WTC11 (cell line): ENCODE measurements at regions not wholly inside any gene's neighbourhood (a gene's known extent, or its start where the extent isn't known, plus 50 kb on each side); places are given as distances from the start of the nearest gene placed in this dataset.

Experiments
- ATAC-seq: fragments of 200-7000 bp; cut with Tn5 transposase; 2 replicates; pipeline ENCODE4 v1.10.0; 2021; ENCODE audit warnings: mild to moderate bottlenecking, moderate library complexity
- CTCF ChIA-PET: fragments of 300-600 bp; sonication (Branson Sonifier 250); formaldehyde crosslinking; loops from one replicate; lab custom pipeline; 2021; ENCODE audit warnings: antibody characterized with exemption; lab: Charles Lee
- POLR2A ChIA-PET: fragments of 350-600 bp; sonication (Branson Sonifier 250); formaldehyde crosslinking; loops from one replicate; lab custom pipeline; 2021; ENCODE audit warnings: antibody characterized with exemption; lab: Charles Lee
- DNase-seq: peaks from one replicate; pipeline ENCODE4 v3.0.0; 2021; ENCODE audit warnings: low spot score
- H3K27ac Mint-ChIP-seq: 2 replicates; pipeline ENCODE4 v1.8.0; 2021; ENCODE audit warnings: mixed read lengths
- H3K27me3 Mint-ChIP-seq: 2 replicates; pipeline ENCODE4 v1.8.0; 2021; ENCODE audit warnings: low read depth, mild to moderate bottlenecking, moderate library complexity, mixed read lengths
- H3K36me3 Mint-ChIP-seq: 2 replicates; pipeline ENCODE4 v1.8.0; 2021; ENCODE audit warnings: mixed read lengths
- H3K4me1 Mint-ChIP-seq: 2 replicates; pipeline ENCODE4 v1.8.0; 2022; ENCODE audit warnings: mixed read lengths
- H3K4me3 Mint-ChIP-seq: 2 replicates; pipeline ENCODE4 v1.8.0; 2021; ENCODE audit warnings: mild to moderate bottlenecking, moderate library complexity, mixed read lengths
- H3K9me3 Mint-ChIP-seq: 2 replicates; pipeline ENCODE4 v1.8.0; 2021; ENCODE audit warnings: mixed read lengths
- CREM ChIP-seq: sonication (generic); formaldehyde crosslinking; IDR thresholded peaks from 2 replicates; pipeline ENCODE4 v1.8.1; 2022; ENCODE audit warnings: mild to moderate bottlenecking, missing genetic modification reagents, moderate library complexity
- EMX1 ChIP-seq: fragments of 250-450 bp; sonication (Bioruptor Pico); IDR thresholded peaks from 2 replicates; pipeline ENCODE4 v1.8.0; 2021; ENCODE audit warnings: mild to moderate bottlenecking
- ESRRA ChIP-seq: sonication (generic); formaldehyde crosslinking; IDR thresholded peaks from 2 replicates; pipeline ENCODE4 v1.8.1; 2022; ENCODE audit warnings: mild to moderate bottlenecking, missing genetic modification reagents, borderline replicate concordance
- HMGA2 ChIP-seq: fragments of 250-450 bp; sonication (Bioruptor Pico); IDR thresholded peaks from 2 replicates; pipeline ENCODE4 v1.4.0; 2021; ENCODE audit warnings: mild to moderate bottlenecking, moderate library complexity
- JAZF1 ChIP-seq: fragments of 250-450 bp; sonication (Bioruptor Pico); IDR thresholded peaks from 2 replicates; pipeline ENCODE4 v1.9.0; 2021; ENCODE audit warnings: moderate library complexity, mild to moderate bottlenecking, inconsistent platforms
- NFE2L1 ChIP-seq: sonication (generic); formaldehyde crosslinking; IDR thresholded peaks from 2 replicates; pipeline ENCODE4 v1.8.1; 2023; ENCODE audit warnings: missing genetic modification reagents
- SMAD3 ChIP-seq: sonication (generic); formaldehyde crosslinking; IDR thresholded peaks from 2 replicates; pipeline ENCODE4 v1.8.0; 2022; ENCODE audit warnings: missing genetic modification reagents, mild to moderate bottlenecking, borderline replicate concordance
- ZNF138 ChIP-seq: sonication (generic); formaldehyde crosslinking; conservative IDR thresholded peaks from 2 replicates; pipeline ENCODE4 v1.8.1; 2022; ENCODE audit warnings: mild to moderate bottlenecking, moderate library complexity, missing genetic modification reagents
- ZNF317 ChIP-seq: sonication (generic); formaldehyde crosslinking; IDR thresholded peaks from 2 replicates; pipeline ENCODE4 v1.8.1; 2023; ENCODE audit warnings: low read depth, mild to moderate bottlenecking, moderate library complexity, missing genetic modification reagents, borderline replicate concordance
- ZNF396 ChIP-seq: fragments of 250-450 bp; sonication (Bioruptor Pico); IDR thresholded peaks from 2 replicates; pipeline ENCODE4 v1.8.0; 2021; ENCODE audit warnings: mild to moderate bottlenecking, moderate library complexity, borderline replicate concordance
- ZNF423 ChIP-seq: fragments of 250-450 bp; sonication (Bioruptor Pico); IDR thresholded peaks from 2 replicates; pipeline ENCODE4 v2.1.2; 2022; ENCODE audit warnings: mild to moderate bottlenecking, moderate library complexity
- TF ChIP-seq, protein P1 (sequence below): sonication (generic); formaldehyde crosslinking; conservative IDR thresholded peaks from 2 replicates; pipeline ENCODE4 v1.8.1; 2023; ENCODE audit warnings: mild to moderate bottlenecking, low read depth, missing genetic modification reagents, moderate library complexity
- TF ChIP-seq, protein P2 (sequence below): fragments of 250-450 bp; sonication (Bioruptor Pico); IDR thresholded peaks from 2 replicates; pipeline ENCODE4 v1.8.0; 2021; ENCODE audit warnings: mild to moderate bottlenecking
- TF ChIP-seq, protein P3 (sequence below): sonication (generic); formaldehyde crosslinking; IDR thresholded peaks from 2 replicates; pipeline ENCODE4 v1.8.1; 2022; ENCODE audit warnings: mild to moderate bottlenecking, missing genetic modification reagents, moderate library complexity, borderline replicate concordance
- TF ChIP-seq, protein P4 (sequence below): fragments of 250-450 bp; sonication (Bioruptor Pico); IDR thresholded peaks from 2 replicates; pipeline ENCODE4 v1.9.0; 2021; ENCODE audit warnings: moderate library complexity, mild to moderate bottlenecking, inconsistent platforms, borderline replicate concordance
- TF ChIP-seq, protein P5 (sequence below): sonication (generic); formaldehyde crosslinking; IDR thresholded peaks from 2 replicates; pipeline ENCODE4 v1.8.0; 2023; ENCODE audit warnings: missing genetic modification reagents, mild to moderate bottlenecking, borderline replicate concordance
- TF ChIP-seq, protein P6 (sequence below): sonication (generic); formaldehyde crosslinking; IDR thresholded peaks from 2 replicates; pipeline ENCODE4 v1.8.0; 2022; ENCODE audit warnings: mild to moderate bottlenecking, missing genetic modification reagents

DNA sequence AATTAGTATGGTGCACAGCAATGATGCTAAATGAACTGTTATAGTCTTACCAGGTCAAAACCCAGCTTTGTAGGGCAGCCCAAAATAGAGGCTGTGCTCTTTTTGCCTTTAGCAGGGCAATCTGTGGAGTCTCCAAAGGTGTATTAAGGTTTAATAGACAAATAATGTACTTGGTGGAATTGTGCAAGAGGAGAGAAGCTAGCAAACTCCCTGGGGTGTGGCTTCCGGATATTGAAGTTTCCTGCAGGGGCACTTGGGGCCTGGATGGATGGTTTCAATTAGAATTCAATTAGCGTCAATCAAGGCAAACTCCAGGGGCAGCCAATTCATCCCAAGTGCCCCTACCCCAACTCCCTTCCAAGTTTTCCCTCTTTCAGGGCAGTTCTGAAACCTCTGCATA lies 285.8 kb downstream of the UTP18 start:
- peaks cover 6% of the 10 kb centered on the region for H3K36me3 Mint-ChIP-seq
- no peak overlapping the region for H3K4me3 Mint-ChIP-seq
- DNase-seq (no peak), ATAC-seq (no peak)
- H3K27ac Mint-ChIP-seq: no peak overlapping the region
- peaks cover 9% of the 10 kb centered on the region; the same call in 1 of the 2 replicates for H3K4me1 Mint-ChIP-seq
- TF ChIP-seq, protein P1, sequence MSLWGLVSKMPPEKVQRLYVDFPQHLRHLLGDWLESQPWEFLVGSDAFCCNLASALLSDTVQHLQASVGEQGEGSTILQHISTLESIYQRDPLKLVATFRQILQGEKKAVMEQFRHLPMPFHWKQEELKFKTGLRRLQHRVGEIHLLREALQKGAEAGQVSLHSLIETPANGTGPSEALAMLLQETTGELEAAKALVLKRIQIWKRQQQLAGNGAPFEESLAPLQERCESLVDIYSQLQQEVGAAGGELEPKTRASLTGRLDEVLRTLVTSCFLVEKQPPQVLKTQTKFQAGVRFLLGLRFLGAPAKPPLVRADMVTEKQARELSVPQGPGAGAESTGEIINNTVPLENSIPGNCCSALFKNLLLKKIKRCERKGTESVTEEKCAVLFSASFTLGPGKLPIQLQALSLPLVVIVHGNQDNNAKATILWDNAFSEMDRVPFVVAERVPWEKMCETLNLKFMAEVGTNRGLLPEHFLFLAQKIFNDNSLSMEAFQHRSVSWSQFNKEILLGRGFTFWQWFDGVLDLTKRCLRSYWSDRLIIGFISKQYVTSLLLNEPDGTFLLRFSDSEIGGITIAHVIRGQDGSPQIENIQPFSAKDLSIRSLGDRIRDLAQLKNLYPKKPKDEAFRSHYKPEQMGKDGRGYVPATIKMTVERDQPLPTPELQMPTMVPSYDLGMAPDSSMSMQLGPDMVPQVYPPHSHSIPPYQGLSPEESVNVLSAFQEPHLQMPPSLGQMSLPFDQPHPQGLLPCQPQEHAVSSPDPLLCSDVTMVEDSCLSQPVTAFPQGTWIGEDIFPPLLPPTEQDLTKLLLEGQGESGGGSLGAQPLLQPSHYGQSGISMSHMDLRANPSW (CRISPR knock-in tag): no peak
- TF ChIP-seq ESRRA (CRISPR knock-in tag): no peak
- TF ChIP-seq CREM (CRISPR knock-in tag): no peak
- TF ChIP-seq, protein P2, sequence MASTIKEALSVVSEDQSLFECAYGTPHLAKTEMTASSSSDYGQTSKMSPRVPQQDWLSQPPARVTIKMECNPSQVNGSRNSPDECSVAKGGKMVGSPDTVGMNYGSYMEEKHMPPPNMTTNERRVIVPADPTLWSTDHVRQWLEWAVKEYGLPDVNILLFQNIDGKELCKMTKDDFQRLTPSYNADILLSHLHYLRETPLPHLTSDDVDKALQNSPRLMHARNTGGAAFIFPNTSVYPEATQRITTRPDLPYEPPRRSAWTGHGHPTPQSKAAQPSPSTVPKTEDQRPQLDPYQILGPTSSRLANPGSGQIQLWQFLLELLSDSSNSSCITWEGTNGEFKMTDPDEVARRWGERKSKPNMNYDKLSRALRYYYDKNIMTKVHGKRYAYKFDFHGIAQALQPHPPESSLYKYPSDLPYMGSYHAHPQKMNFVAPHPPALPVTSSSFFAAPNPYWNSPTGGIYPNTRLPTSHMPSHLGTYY (CRISPR knock-in tag): no peak
- no peak for TF ChIP-seq EMX1 (CRISPR knock-in tag)
- TF ChIP-seq, protein P3, sequence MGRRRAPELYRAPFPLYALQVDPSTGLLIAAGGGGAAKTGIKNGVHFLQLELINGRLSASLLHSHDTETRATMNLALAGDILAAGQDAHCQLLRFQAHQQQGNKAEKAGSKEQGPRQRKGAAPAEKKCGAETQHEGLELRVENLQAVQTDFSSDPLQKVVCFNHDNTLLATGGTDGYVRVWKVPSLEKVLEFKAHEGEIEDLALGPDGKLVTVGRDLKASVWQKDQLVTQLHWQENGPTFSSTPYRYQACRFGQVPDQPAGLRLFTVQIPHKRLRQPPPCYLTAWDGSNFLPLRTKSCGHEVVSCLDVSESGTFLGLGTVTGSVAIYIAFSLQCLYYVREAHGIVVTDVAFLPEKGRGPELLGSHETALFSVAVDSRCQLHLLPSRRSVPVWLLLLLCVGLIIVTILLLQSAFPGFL (CRISPR knock-in tag): no peak
- TF ChIP-seq ZNF396 (CRISPR knock-in tag): no peak
- no peak for TF ChIP-seq HMGA2 (CRISPR knock-in tag)
- ChIA-PET POLR2A (no interaction called here), CTCF (interaction anchor here (2.1 kb wide), 1 partner anchor 111 kb away, joined by 6 read pairs; no protein-coding TSS in a partner anchor)
- H3K9me3 Mint-ChIP-seq: peaks cover 17% of the 10 kb centered on the region
- no peaks in the 10 kb centered on the region for H3K27me3 Mint-ChIP-seq

DNA sequence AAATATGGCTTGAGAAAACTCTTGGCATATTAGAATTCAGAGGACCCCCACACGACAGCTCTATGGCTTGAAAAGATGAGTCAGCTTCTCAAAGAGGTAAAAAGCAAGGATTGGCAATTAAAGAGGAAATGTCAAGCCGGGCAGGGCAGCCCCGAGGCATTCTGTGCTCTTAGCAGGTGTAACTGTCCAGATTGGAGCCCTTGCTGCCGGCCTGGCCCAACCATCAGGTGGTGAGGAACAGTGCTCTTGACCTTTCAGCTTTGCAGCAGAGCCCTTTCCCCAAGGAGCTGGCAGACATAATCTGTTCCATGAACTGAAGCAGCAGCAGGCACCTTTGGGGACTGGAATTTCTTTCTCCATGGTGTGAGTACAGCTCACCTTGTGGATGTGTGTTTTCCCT lies 287.8 kb downstream of the UTP18 start:
- no peak overlapping the region for H3K27ac Mint-ChIP-seq
- TF ChIP-seq ZNF396 (CRISPR knock-in tag) (no peak), JAZF1 (CRISPR knock-in tag) (no peak), ZNF138 (CRISPR knock-in tag) (no peak)
- peaks cover 6% of the 10 kb centered on the region for H3K36me3 Mint-ChIP-seq
- no peak overlapping the region for H3K4me3 Mint-ChIP-seq
- peaks cover 26% of the 10 kb centered on the region for H3K9me3 Mint-ChIP-seq
- DNase-seq (no peak), ATAC-seq (no peak; the same call in 1 of the 2 replicates)
- H3K27me3 Mint-ChIP-seq: no peaks in the 10 kb centered on the region; the same call in 1 of the 2 replicates
- peaks cover 9% of the 10 kb centered on the region; the same call in 1 of the 2 replicates for H3K4me1 Mint-ChIP-seq
- CTCF ChIA-PET: interaction anchor here (0.9 to 1.0 kb wide), 2 partner anchors 60 to 92 kb away, joined by 3 to 4 read pairs; no protein-coding TSS in a partner anchor
- POLR2A ChIA-PET: no interaction called here

DNA sequence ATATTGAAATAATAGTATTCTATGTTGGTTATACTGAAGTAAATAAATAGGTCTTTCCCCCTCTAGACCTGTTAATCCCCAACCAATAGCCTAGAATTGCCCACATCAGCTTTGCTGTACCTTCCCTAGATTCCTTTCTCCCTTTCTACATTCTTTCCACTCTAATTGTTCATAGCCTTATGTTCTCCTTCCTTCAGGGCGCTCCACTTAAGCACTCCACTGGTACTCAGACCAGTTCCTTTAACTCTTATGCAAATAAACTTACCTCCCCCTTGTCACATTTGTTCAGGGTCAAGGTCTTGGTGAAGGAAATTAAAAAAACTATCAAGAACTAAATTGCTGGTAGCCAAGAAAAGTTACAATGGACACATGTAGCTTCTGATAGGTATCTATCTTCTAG lies 294.8 kb downstream of the UTP18 start:
- H3K4me3 Mint-ChIP-seq: no peak overlapping the region
- peaks cover 36% of the 10 kb centered on the region for H3K9me3 Mint-ChIP-seq
- DNase-seq (no peak), ATAC-seq (no peak)
- CTCF ChIA-PET: interaction anchor here (0.8 kb wide), 1 partner anchor 93 kb away, joined by 3 read pairs; no protein-coding TSS in a partner anchor
- no peaks in the 10 kb centered on the region; the same call in 1 of the 2 replicates for H3K27me3 Mint-ChIP-seq
- H3K4me1 Mint-ChIP-seq: peaks cover 3% of the 10 kb centered on the region; the same call in 1 of the 2 replicates
- no peak overlapping the region for H3K27ac Mint-ChIP-seq
- POLR2A ChIA-PET: no interaction called here
- H3K36me3 Mint-ChIP-seq: no peaks in the 10 kb centered on the region
- TF ChIP-seq, protein P2 (CRISPR knock-in tag): no peak
- no peak for TF ChIP-seq ZNF423 (CRISPR knock-in tag)
- TF ChIP-seq, protein P4, sequence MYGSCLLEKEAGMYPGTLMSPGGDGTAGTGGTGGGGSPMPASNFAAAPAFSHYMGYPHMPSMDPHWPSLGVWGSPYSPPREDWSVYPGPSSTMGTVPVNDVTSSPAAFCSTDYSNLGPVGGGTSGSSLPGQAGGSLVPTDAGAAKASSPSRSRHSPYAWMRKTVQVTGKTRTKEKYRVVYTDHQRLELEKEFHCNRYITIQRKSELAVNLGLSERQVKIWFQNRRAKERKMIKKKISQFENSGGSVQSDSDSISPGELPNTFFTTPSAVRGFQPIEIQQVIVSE (CRISPR knock-in tag): no peak
- TF ChIP-seq, protein P5, sequence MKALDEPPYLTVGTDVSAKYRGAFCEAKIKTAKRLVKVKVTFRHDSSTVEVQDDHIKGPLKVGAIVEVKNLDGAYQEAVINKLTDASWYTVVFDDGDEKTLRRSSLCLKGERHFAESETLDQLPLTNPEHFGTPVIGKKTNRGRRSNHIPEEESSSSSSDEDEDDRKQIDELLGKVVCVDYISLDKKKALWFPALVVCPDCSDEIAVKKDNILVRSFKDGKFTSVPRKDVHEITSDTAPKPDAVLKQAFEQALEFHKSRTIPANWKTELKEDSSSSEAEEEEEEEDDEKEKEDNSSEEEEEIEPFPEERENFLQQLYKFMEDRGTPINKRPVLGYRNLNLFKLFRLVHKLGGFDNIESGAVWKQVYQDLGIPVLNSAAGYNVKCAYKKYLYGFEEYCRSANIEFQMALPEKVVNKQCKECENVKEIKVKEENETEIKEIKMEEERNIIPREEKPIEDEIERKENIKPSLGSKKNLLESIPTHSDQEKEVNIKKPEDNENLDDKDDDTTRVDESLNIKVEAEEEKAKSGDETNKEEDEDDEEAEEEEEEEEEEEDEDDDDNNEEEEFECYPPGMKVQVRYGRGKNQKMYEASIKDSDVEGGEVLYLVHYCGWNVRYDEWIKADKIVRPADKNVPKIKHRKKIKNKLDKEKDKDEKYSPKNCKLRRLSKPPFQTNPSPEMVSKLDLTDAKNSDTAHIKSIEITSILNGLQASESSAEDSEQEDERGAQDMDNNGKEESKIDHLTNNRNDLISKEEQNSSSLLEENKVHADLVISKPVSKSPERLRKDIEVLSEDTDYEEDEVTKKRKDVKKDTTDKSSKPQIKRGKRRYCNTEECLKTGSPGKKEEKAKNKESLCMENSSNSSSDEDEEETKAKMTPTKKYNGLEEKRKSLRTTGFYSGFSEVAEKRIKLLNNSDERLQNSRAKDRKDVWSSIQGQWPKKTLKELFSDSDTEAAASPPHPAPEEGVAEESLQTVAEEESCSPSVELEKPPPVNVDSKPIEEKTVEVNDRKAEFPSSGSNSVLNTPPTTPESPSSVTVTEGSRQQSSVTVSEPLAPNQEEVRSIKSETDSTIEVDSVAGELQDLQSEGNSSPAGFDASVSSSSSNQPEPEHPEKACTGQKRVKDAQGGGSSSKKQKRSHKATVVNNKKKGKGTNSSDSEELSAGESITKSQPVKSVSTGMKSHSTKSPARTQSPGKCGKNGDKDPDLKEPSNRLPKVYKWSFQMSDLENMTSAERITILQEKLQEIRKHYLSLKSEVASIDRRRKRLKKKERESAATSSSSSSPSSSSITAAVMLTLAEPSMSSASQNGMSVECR: no peak
- no peak for TF ChIP-seq ZNF317 (CRISPR knock-in tag)
- TF ChIP-seq ZNF138 (CRISPR knock-in tag): no peak
- no peak for TF ChIP-seq SMAD3 (CRISPR knock-in tag)
- no peak for TF ChIP-seq NFE2L1
- TF ChIP-seq, protein P6, sequence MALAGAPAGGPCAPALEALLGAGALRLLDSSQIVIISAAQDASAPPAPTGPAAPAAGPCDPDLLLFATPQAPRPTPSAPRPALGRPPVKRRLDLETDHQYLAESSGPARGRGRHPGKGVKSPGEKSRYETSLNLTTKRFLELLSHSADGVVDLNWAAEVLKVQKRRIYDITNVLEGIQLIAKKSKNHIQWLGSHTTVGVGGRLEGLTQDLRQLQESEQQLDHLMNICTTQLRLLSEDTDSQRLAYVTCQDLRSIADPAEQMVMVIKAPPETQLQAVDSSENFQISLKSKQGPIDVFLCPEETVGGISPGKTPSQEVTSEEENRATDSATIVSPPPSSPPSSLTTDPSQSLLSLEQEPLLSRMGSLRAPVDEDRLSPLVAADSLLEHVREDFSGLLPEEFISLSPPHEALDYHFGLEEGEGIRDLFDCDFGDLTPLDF (CRISPR knock-in tag): no peak
